ENCODE measurements at regions not wholly inside any gene's neighbourhood (a gene's known extent, or its start where the extent isn't known, plus 50 kb on each side); places are given as distances from the start of the nearest gene placed in this dataset.
A peak's percentile ranks its signal among the peaks of the same experiment; 100 is the strongest.

- Histone ChIP-seq H3K4me3 (replicated peaks in 1 of 3; ENCODE audit: insufficient read depth in 1 of 3, low read depth in 2 of 3, low read length in 3 of 3) (no peak overlapping the region), H3K27ac (ENCODE audit: extremely low read length, insufficient read depth, low read length) (no peak overlapping the region), H3K27me3 (ENCODE audit: control insufficient read depth in 1 of 2, insufficient read depth in 2 of 2, low read length in 2 of 2) (no peaks in the 10 kb centered on the region; a peak in 2 of 5 replicates), H2AFZ (ENCODE audit: low read length) (no peak overlapping the region), H3K79me2 (ENCODE audit: insufficient read depth, low read length) (no peaks in the 10 kb centered on the region), H3K9me3 (ENCODE audit: low read length) (peaks cover 12% of the 10 kb centered on the region), H4K20me1 (ENCODE audit: insufficient read depth, low read length) (no peaks in the 10 kb centered on the region), H3K4me1 (ENCODE audit: insufficient read depth, low read length) (no peaks in the 10 kb centered on the region), H3K4me2 (ENCODE audit: low read depth, low read length) (no peak overlapping the region), H3K36me3 (replicated peaks in 1 of 2; ENCODE audit: control insufficient read depth in 1 of 2, insufficient read depth in 2 of 2, low read length in 2 of 2) (no peaks in the 10 kb centered on the region), H3K9ac (ENCODE audit: insufficient read depth, low read depth, low read length) (no peak overlapping the region)
- FAIRE-seq, result no peak
- TF ChIP-seq ATF7 (IDR thresholded peaks at IDR 0.05), result peak; percentile 88
- TF ChIP-seq ATF7 (CRISPR knock-in tag; IDR thresholded peaks at IDR 0.05), result no peak
- TF ChIP-seq PHB2 (IDR thresholded peaks at IDR 0.05; ENCODE audit: partially characterized antibody), result no peak
- peak; percentile 90 for TF ChIP-seq CREB1 (IDR thresholded peaks at IDR 0.05)
- no peak for TF ChIP-seq CREB1 (CRISPR knock-in tag; IDR thresholded peaks at IDR 0.05)
- DNase-seq (ENCODE audit: low spot score), result no peak
- BruUV-seq (replicated peaks), result no TSS peak
- intact Hi-C loops (cut with micrococcal nuclease; ENCODE audit: unreplicated experiment), result no loop called here
- in situ Hi-C loops (cut with HindIII; ENCODE audit: extremely low pct_ligation_motif_present, low pct_unique_long_range_greater_than_20kb), result no loop called here
- POLR2A ChIA-PET, result no interaction called here
- ATAC-seq, result no peak
- CTCF ChIA-PET (ENCODE audit: low intra/inter-chr PET ratio, low total read pairs), result no interaction called here
Measured at GRCh38 chr18:78010363-78010762, 760.7 kb downstream of the GALR1 start.

DNA sequence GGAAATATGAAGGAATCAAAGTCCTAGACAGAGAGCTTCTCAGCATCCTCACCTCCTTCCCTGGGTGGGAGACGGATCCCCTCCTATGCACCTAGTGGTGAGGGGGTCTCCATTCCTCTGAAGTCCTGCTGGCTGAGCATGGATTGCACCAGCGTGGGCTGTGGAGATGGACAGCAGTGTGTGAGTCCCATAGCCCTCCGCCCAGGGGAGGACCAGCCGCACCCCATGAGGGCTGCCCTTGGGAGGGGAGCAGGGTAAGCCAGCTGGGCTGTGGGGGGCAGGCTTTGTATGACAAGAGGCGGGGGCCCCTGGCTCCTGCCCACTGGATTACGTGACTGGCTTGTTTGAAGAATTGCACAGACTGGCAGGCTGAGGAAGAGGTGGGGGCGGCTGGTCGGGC is 768.2 kb downstream of the GALR1 start:
- Histone ChIP-seq H3K36me3 (replicated peaks in 1 of 2; ENCODE audit: control insufficient read depth in 1 of 2, insufficient read depth in 2 of 2, low read length in 2 of 2) (no peaks in the 10 kb centered on the region), H3K4me2 (ENCODE audit: low read depth, low read length) (no peak overlapping the region), H3K79me2 (ENCODE audit: insufficient read depth, low read length) (no peaks in the 10 kb centered on the region), H2AFZ (ENCODE audit: low read length) (no peak overlapping the region), H3K9ac (ENCODE audit: insufficient read depth, low read depth, low read length) (no peak overlapping the region), H3K4me3 (replicated peaks in 1 of 3; ENCODE audit: insufficient read depth in 1 of 3, low read depth in 2 of 3, low read length in 3 of 3) (no peak overlapping the region), H3K9me3 (ENCODE audit: low read length) (no peaks in the 10 kb centered on the region), H3K4me1 (ENCODE audit: insufficient read depth, low read length) (no peaks in the 10 kb centered on the region), H3K27me3 (ENCODE audit: control insufficient read depth in 1 of 2, insufficient read depth in 2 of 2, low read length in 2 of 2) (peaks cover 0 to 7% of the 10 kb centered on the region in 2 experiments; a peak in 1 of 5 replicates), H4K20me1 (ENCODE audit: insufficient read depth, low read length) (no peaks in the 10 kb centered on the region), H3K27ac (ENCODE audit: extremely low read length, insufficient read depth, low read length) (no peak overlapping the region)
- DNase-seq (ENCODE audit: low spot score) (no peak), ATAC-seq (no peak), FAIRE-seq (no peak)
- ChIA-PET CTCF (ENCODE audit: low intra/inter-chr PET ratio, low total read pairs) (no interaction called here), POLR2A (no interaction called here)
- no TSS peak for BruUV-seq (replicated peaks)
- intact Hi-C loops (cut with micrococcal nuclease; ENCODE audit: unreplicated experiment), result no loop called here
- TF ChIP-seq, protein P1, sequence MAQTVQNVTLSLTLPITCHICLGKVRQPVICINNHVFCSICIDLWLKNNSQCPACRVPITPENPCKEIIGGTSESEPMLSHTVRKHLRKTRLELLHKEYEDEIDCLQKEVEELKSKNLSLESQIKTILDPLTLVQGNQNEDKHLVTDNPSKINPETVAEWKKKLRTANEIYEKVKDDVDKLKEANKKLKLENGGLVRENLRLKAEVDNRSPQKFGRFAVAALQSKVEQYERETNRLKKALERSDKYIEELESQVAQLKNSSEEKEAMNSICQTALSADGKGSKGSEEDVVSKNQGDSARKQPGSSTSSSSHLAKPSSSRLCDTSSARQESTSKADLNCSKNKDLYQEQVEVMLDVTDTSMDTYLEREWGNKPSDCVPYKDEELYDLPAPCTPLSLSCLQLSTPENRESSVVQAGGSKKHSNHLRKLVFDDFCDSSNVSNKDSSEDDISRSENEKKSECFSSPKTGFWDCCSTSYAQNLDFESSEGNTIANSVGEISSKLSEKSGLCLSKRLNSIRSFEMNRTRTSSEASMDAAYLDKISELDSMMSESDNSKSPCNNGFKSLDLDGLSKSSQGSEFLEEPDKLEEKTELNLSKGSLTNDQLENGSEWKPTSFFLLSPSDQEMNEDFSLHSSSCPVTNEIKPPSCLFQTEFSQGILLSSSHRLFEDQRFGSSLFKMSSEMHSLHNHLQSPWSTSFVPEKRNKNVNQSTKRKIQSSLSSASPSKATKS (CRISPR knock-in tag; IDR thresholded peaks at IDR 0.05), result no peak
- TF ChIP-seq, protein P2, sequence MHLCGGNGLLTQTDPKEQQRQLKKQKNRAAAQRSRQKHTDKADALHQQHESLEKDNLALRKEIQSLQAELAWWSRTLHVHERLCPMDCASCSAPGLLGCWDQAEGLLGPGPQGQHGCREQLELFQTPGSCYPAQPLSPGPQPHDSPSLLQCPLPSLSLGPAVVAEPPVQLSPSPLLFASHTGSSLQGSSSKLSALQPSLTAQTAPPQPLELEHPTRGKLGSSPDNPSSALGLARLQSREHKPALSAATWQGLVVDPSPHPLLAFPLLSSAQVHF (CRISPR knock-in tag; IDR thresholded peaks at IDR 0.05), result no peak
- TF ChIP-seq PRMT3 (CRISPR knock-in tag; IDR thresholded peaks at IDR 0.05; ENCODE audit: borderline replicate concordance, low read depth) (no peak), ZNF841 (CRISPR knock-in tag; IDR thresholded peaks at IDR 0.05; ENCODE audit: borderline replicate concordance) (no peak)
- in situ Hi-C loops (cut with HindIII; ENCODE audit: extremely low pct_ligation_motif_present, low pct_unique_long_range_greater_than_20kb), result no loop called here
- WGBS (ENCODE audit: low lambda C conversion rate), result 20% methylated on average over 1 of the region's 8 CpGs

All from HepG2 (cell line).